CD4-positive, alpha-beta memory T cell (primary cell): ENCODE measurements at regions not wholly inside any gene's neighbourhood (a gene's known extent, or its start where the extent isn't known, plus 50 kb on each side); places are given as distances from the start of the nearest gene placed in this dataset.
A peak's percentile ranks its signal among the peaks of the same experiment; 100 is the strongest.

Experiments used
- CTCF ChIA-PET: fragments of 350-600 bp; sonication (Branson Sonifier 250); formaldehyde crosslinking; loops from one replicate; lab custom pipeline; 2021; ENCODE audit warnings: inconsistent platforms; ENCODE audit not compliant: partially characterized antibody; lab: Charles Lee
- POLR2A ChIA-PET: fragments of 350-600 bp; sonication (Branson Sonifier 250); formaldehyde crosslinking; loops from one replicate; lab custom pipeline; 2021; ENCODE audit not compliant: partially characterized antibody; lab: Charles Lee
- DNase-seq, 5 donors: peaks; one replicate each; pipeline versions ENCODE4 v3.0.0 to v3.0.0-alpha.2; 2020 to 2022; ENCODE audit warnings: mixed read lengths in 1 of 5
- H3K27ac ChIP-seq: one replicate; pipeline ENCODE4 v1.7.0; 2013; ENCODE audit warnings: low read depth, low read length
- H3K27me3 ChIP-seq: 2 replicates; pipeline ENCODE4 v1.7.0; 2013; ENCODE audit warnings: mild to moderate bottlenecking, low read length, moderate library complexity; ENCODE audit not compliant: insufficient read depth
- H3K36me3 ChIP-seq: 2 replicates; pipeline ENCODE4 v1.7.0; 2013; ENCODE audit warnings: mild to moderate bottlenecking, low read length, moderate library complexity; ENCODE audit not compliant: insufficient read depth
- H3K4me1 ChIP-seq: 2 replicates; pipeline ENCODE4 v1.7.0; 2013; ENCODE audit warnings: mild to moderate bottlenecking, low read length, moderate library complexity; ENCODE audit not compliant: insufficient read depth
- H3K4me3 ChIP-seq, 2 donors: one replicate each; pipeline ENCODE4 v1.7.0; 2013; ENCODE audit warnings: low read length in 2 of 2, mild to moderate bottlenecking in 1 of 2
- H3K9me3 ChIP-seq, 2 donors: one replicate each; pipeline ENCODE4 v1.7.0; 2013; ENCODE audit warnings: low read length in 2 of 2, control low read depth in 1 of 2; ENCODE audit not compliant: control insufficient read depth in 1 of 2
- H3K27ac Mint-ChIP-seq, 7 donors: one replicate each; pipeline ENCODE4 v1.8.0; 2020 to 2021; ENCODE audit warnings: mixed read lengths in 7 of 7, mild to moderate bottlenecking in 6 of 7, inconsistent platforms in 3 of 7, moderate library complexity in 3 of 7
- H3K27me3 Mint-ChIP-seq, 2 donors: one replicate each; pipeline ENCODE4 v1.8.0; 2020 to 2021; ENCODE audit warnings: mixed read lengths in 2 of 2
- H3K36me3 Mint-ChIP-seq, 2 donors: one replicate each; pipeline ENCODE4 v1.8.0; 2020 to 2021; ENCODE audit warnings: mixed read lengths in 2 of 2, inconsistent platforms in 1 of 2, mild to moderate bottlenecking in 1 of 2
- H3K4me1 Mint-ChIP-seq, 4 donors: one replicate each; pipeline ENCODE4 v1.8.0; 2020 to 2021; ENCODE audit warnings: mixed read lengths in 4 of 4, mild to moderate bottlenecking in 1 of 4
- H3K4me3 Mint-ChIP-seq, 8 donors: one replicate each; pipeline ENCODE4 v1.8.0; 2020 to 2021; ENCODE audit warnings: mixed read lengths in 8 of 8, mild to moderate bottlenecking in 7 of 8, moderate library complexity in 6 of 8, inconsistent platforms in 3 of 8
- H3K9me3 Mint-ChIP-seq, 8 donors: one replicate each; pipeline ENCODE4 v1.8.0; 2020 to 2021; ENCODE audit warnings: mixed read lengths in 8 of 8, mild to moderate bottlenecking in 5 of 8, inconsistent platforms in 3 of 8, moderate library complexity in 1 of 8
- intact Hi-C: fragments of 100-400 bp; cut with micrococcal nuclease; formaldehyde crosslinking; loops from one replicate; pipeline ENCODE4 v1.15.1; 2023

GRCh38 chr13:31869582-31869981 lies 130.3 kb downstream of the RXFP2 start:
- no peak overlapping the region for H3K4me3 ChIP-seq
- Mint-ChIP-seq H3K27me3 (no peaks in the 10 kb centered on the region), H3K4me3 (no peak overlapping the region), H3K36me3 (peaks cover 2 to 14% of the 10 kb centered on the region in 2 donors), H3K27ac (peak overlapping the region in 1 of 7 donors; percentile 34), H3K9me3 (no peaks in the 10 kb centered on the region), H3K4me1 (peaks cover 4 to 19% (median 14%) of the 10 kb centered on the region in 4 donors)
- CTCF ChIA-PET, result no interaction called here
- no peak overlapping the region for H3K27ac ChIP-seq
- no peak for DNase-seq
- no peaks in the 10 kb centered on the region for H3K27me3 ChIP-seq
- intact Hi-C loops, result no loop called here
- no peaks in the 10 kb centered on the region for H3K36me3 ChIP-seq
- no peaks in the 10 kb centered on the region for H3K9me3 ChIP-seq
- POLR2A ChIA-PET, result no interaction called here
- H3K4me1 ChIP-seq, result no peaks in the 10 kb centered on the region

- Histone ChIP-seq H3K27me3 (no peaks in the 10 kb centered on the region), H3K4me3 (no peak overlapping the region), H3K36me3 (no peaks in the 10 kb centered on the region), H3K4me1 (no peaks in the 10 kb centered on the region), H3K27ac (no peak overlapping the region), H3K9me3 (no peaks in the 10 kb centered on the region)
- Mint-ChIP-seq H3K36me3 (peaks cover 2 to 14% of the 10 kb centered on the region in 2 donors), H3K4me1 (peaks cover 3 to 11% (median 9%) of the 10 kb centered on the region in 4 donors), H3K27ac (peak overlapping the region in 2 of 7 donors; percentile 44 to 58), H3K9me3 (no peaks in the 10 kb centered on the region), H3K27me3 (no peaks in the 10 kb centered on the region), H3K4me3 (peak overlapping the region in 1 of 8 donors; percentile 4)
- ChIA-PET CTCF (no interaction called here), POLR2A (interaction anchor here (1.5 kb wide), 1 partner anchor 35 kb away, joined by 3 read pairs; no protein-coding TSS in a partner anchor)
- DNase-seq, result peak in 2 of 5 donors; percentile 9 to 21
- intact Hi-C loops, result no loop called here
Measured at GRCh38 chr13:31870511-31870910, 131.2 kb downstream of the RXFP2 start.

- Mint-ChIP-seq H3K4me3 (no peak overlapping the region), H3K27me3 (no peaks in the 10 kb centered on the region), H3K27ac (peak overlapping the region in 1 of 7 donors; percentile 25), H3K9me3 (no peaks in the 10 kb centered on the region), H3K36me3 (peaks cover 2 to 14% of the 10 kb centered on the region in 2 donors), H3K4me1 (peaks cover 4 to 20% (median 11%) of the 10 kb centered on the region in 4 donors)
- no peak for DNase-seq
- ChIA-PET POLR2A (no interaction called here), CTCF (no interaction called here)
- Histone ChIP-seq H3K36me3 (no peaks in the 10 kb centered on the region), H3K9me3 (no peaks in the 10 kb centered on the region), H3K4me1 (peaks cover 6% of the 10 kb centered on the region), H3K27ac (no peak overlapping the region), H3K27me3 (no peaks in the 10 kb centered on the region), H3K4me3 (no peak overlapping the region)
- intact Hi-C loops, result no loop called here
Measured at GRCh38 chr13:31873145-31873544, 133.8 kb downstream of the RXFP2 start.

GRCh38 chr13:31875134-31875533 lies 135.8 kb downstream of the RXFP2 start:
- no peaks in the 10 kb centered on the region for H3K27me3 Mint-ChIP-seq
- no peak overlapping the region for H3K27ac ChIP-seq
- peaks cover 2 to 14% of the 10 kb centered on the region in 2 donors for H3K36me3 Mint-ChIP-seq
- H3K4me3 Mint-ChIP-seq, result no peak overlapping the region
- no peak overlapping the region for H3K27ac Mint-ChIP-seq
- H3K36me3 ChIP-seq, result no peaks in the 10 kb centered on the region
- H3K27me3 ChIP-seq, result no peaks in the 10 kb centered on the region
- peaks cover 4 to 14% (median 8%) of the 10 kb centered on the region in 4 donors for H3K4me1 Mint-ChIP-seq
- no peak overlapping the region for H3K4me3 ChIP-seq
- DNase-seq, result no peak
- intact Hi-C loops, result no loop called here
- CTCF ChIA-PET, result interaction anchor here (1.1 to 1.8 kb wide), 2 partner anchors 35 to 54 kb away, joined by 5 to 6 read pairs; no protein-coding TSS in a partner anchor
- no peaks in the 10 kb centered on the region for H3K9me3 Mint-ChIP-seq
- H3K4me1 ChIP-seq, result peaks cover 6% of the 10 kb centered on the region
- no peaks in the 10 kb centered on the region for H3K9me3 ChIP-seq
- POLR2A ChIA-PET, result interaction anchor here (0.8 kb wide), 1 partner anchor 11 kb away, joined by 3 read pairs; no protein-coding TSS in a partner anchor

- H3K27ac ChIP-seq, result no peak overlapping the region
- H3K27me3 Mint-ChIP-seq, result no peaks in the 10 kb centered on the region
- CTCF ChIA-PET, result interaction anchor here (1.5 kb wide), 1 partner anchor 32 kb away, joined by 9 read pairs; no protein-coding TSS in a partner anchor
- H3K4me1 ChIP-seq, result peaks cover 6% of the 10 kb centered on the region
- peaks cover 2 to 4% of the 10 kb centered on the region in 2 donors for H3K36me3 Mint-ChIP-seq
- H3K9me3 ChIP-seq, result no peaks in the 10 kb centered on the region
- DNase-seq, result no peak
- H3K27me3 ChIP-seq, result no peaks in the 10 kb centered on the region
- POLR2A ChIA-PET, result no interaction called here
- no peaks in the 10 kb centered on the region for H3K36me3 ChIP-seq
- H3K27ac Mint-ChIP-seq, result no peak overlapping the region
- H3K4me1 Mint-ChIP-seq, result peaks cover 7 to 17% (median 12%) of the 10 kb centered on the region in 4 donors
- H3K4me3 Mint-ChIP-seq, result no peak overlapping the region
- intact Hi-C loops, result no loop called here
- H3K9me3 Mint-ChIP-seq, result no peaks in the 10 kb centered on the region
- H3K4me3 ChIP-seq, result no peak overlapping the region
Measured at GRCh38 chr13:31878052-31878451, 138.7 kb downstream of the RXFP2 start.

GRCh38 chr13:31878495-31878894 lies 139.2 kb downstream of the RXFP2 start:
- Mint-ChIP-seq H3K4me3 (no peak overlapping the region), H3K27me3 (no peaks in the 10 kb centered on the region), H3K9me3 (no peaks in the 10 kb centered on the region), H3K4me1 (peaks cover 7 to 17% (median 10%) of the 10 kb centered on the region in 4 donors), H3K36me3 (peaks cover 0 to 2% of the 10 kb centered on the region in 2 donors), H3K27ac (no peak overlapping the region)
- DNase-seq, result no peak
- ChIA-PET CTCF (no interaction called here), POLR2A (no interaction called here)
- peaks cover 6% of the 10 kb centered on the region for H3K4me1 ChIP-seq
- intact Hi-C loops, result no loop called here
- H3K36me3 ChIP-seq, result no peaks in the 10 kb centered on the region
- H3K27ac ChIP-seq, result no peak overlapping the region
- H3K27me3 ChIP-seq, result no peaks in the 10 kb centered on the region
- H3K4me3 ChIP-seq, result no peak overlapping the region
- no peaks in the 10 kb centered on the region for H3K9me3 ChIP-seq

- no peaks in the 10 kb centered on the region for H3K27me3 ChIP-seq
- no peak overlapping the region for H3K4me3 ChIP-seq
- DNase-seq, result no peak
- Mint-ChIP-seq H3K27ac (no peak overlapping the region), H3K4me1 (peaks cover 7 to 17% (median 10%) of the 10 kb centered on the region in 4 donors), H3K4me3 (no peak overlapping the region), H3K36me3 (no peaks in the 10 kb centered on the region), H3K27me3 (no peaks in the 10 kb centered on the region), H3K9me3 (no peaks in the 10 kb centered on the region)
- intact Hi-C loops, result no loop called here
- H3K9me3 ChIP-seq, result no peaks in the 10 kb centered on the region
- POLR2A ChIA-PET, result no interaction called here
- H3K36me3 ChIP-seq, result no peaks in the 10 kb centered on the region
- H3K27ac ChIP-seq, result no peak overlapping the region
- CTCF ChIA-PET, result no interaction called here
- peaks cover 6% of the 10 kb centered on the region for H3K4me1 ChIP-seq
Measured at GRCh38 chr13:31878955-31879354, 139.6 kb downstream of the RXFP2 start.
